H1 (cell line): ENCODE measurements at regions not wholly inside any gene's neighbourhood (a gene's known extent, or its start where the extent isn't known, plus 50 kb on each side); places are given as distances from the start of the nearest gene placed in this dataset.

ENCODE experiments used
- ATF3 ChIP-seq: IDR thresholded peaks from 2 replicates; pipeline ENCODE4 v1.6.1; 2011; ENCODE audit warnings: low read depth, mild to moderate bottlenecking, low read length; ENCODE audit not compliant: insufficient read depth
- CTCF ChIP-seq, 3 experiments: IDR thresholded peaks; 1 replicate in 2 of 3; 2 replicates in 1 of 3; pipeline versions ENCODE4 v1.5.1 to v1.6.1; 2011; ENCODE audit warnings: low read length in 3 of 3, mild to moderate bottlenecking in 3 of 3, inconsistent platforms in 2 of 3, low read depth in 1 of 3, moderate library complexity in 1 of 3; ENCODE audit not compliant: insufficient read depth in 1 of 3; ENCODE audit errors: control extremely low read depth in 1 of 3
- E2F6 ChIP-seq: IDR thresholded peaks from 2 replicates; pipeline ENCODE4 v1.6.1; 2012; ENCODE audit warnings: inconsistent platforms
- JUN ChIP-seq: IDR thresholded peaks from 2 replicates; pipeline ENCODE4 v1.6.1; 2011; ENCODE audit warnings: low read depth, mild to moderate bottlenecking, improper control_type of control experiment, low read length
- KDM1A ChIP-seq: fragments of 200-600, 300-600 bp; sonication (generic); IDR thresholded peaks from 2 replicates; pipeline ENCODE4 v1.7.1; 2016; ENCODE audit warnings: mild to moderate bottlenecking, low read length, borderline replicate concordance
- POLR2A ChIP-seq, 2 experiments: IDR thresholded peaks; 1 replicate in 1 of 2; 2 replicates in 1 of 2; pipeline ENCODE4 v1.6.1; 2011; ENCODE audit warnings: low read depth in 2 of 2, low read length in 2 of 2, mild to moderate bottlenecking in 2 of 2; ENCODE audit errors: control extremely low read depth in 1 of 2
- POLR2AphosphoS5 ChIP-seq: IDR thresholded peaks from 2 replicates; pipeline ENCODE4 v1.6.1; 2011; ENCODE audit warnings: low read depth, low read length
- RBBP5 ChIP-seq: IDR thresholded peaks from 2 replicates; pipeline ENCODE4 v1.7.1; 2012; ENCODE audit warnings: low read depth, mild to moderate bottlenecking, inconsistent platforms, low read length, moderate library complexity, borderline replicate concordance
- TAF1 ChIP-seq: IDR thresholded peaks from 2 replicates; pipeline ENCODE4 v1.6.1; 2011; ENCODE audit warnings: mild to moderate bottlenecking, low read depth, low read length
- ZNF274 ChIP-seq: IDR thresholded peaks from 2 replicates; pipeline ENCODE4 v1.7.0; 2012; ENCODE audit warnings: low read length, borderline replicate concordance; ENCODE audit errors: extremely low read depth

GRCh38 chr13:89217813-89218212 is 1546.6 kb downstream of the SLITRK5 start:
- no peak for TF ChIP-seq KDM1A
- TF ChIP-seq ATF3 = no peak
- TF ChIP-seq CTCF (IDR thresholded peaks at IDR 0.05; ENCODE audit: control extremely low read depth in 1 of 3, insufficient read depth in 1 of 3, low read depth in 1 of 3, low read length in 3 of 3) = no peak
- TF ChIP-seq POLR2A (IDR thresholded peaks at IDR 0.05; ENCODE audit: control extremely low read depth in 1 of 2, low read depth in 2 of 2, low read length in 2 of 2) = no peak
- TF ChIP-seq RBBP5 = no peak
- no peak for TF ChIP-seq ZNF274
- TF ChIP-seq JUN = no peak
- no peak for TF ChIP-seq TAF1
- TF ChIP-seq POLR2AphosphoS5 = no peak
- no peak for TF ChIP-seq E2F6
